Stimulated activated CD4-positive, alpha-beta T cell treated with anti-CD3 and anti-CD28 coated beads, Interleukin-2, amount 100 ng/mL, for 24 hours (primary cell): ENCODE measurements at regions not wholly inside any gene's neighbourhood (a gene's known extent, or its start where the extent isn't known, plus 50 kb on each side); places are given as distances from the start of the nearest gene placed in this dataset.
"Not testable (repeated sequence)": the region's sequence is repeated elsewhere in the genome, so short reads cannot be mapped to it uniquely, and the experiment has no call there.

Source experiments
- DNase-seq, 2 donors: peaks; one replicate each; pipeline ENCODE4 v3.0.0-alpha.2; 2020

DNA sequence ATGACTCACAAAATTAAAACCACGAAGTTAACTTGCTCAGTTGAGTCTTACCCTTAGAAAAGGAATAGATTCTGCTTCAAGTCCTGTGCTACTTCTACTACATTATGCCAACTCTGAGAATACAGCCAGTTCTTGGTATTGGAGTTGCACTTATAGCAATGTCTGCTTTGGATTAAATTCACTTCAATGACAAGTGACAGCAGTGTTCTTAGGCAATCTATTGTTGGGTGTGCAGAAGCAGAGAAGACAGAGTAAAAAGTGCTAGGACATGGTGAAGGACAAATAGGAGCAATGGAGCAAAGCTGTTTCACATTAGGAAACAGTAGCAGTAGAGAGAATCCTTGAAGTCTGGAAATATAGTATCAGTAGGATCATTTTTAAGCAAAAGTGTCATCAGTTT is 713.1 kb downstream of the SI start:
- DNase-seq = no peak

DNA sequence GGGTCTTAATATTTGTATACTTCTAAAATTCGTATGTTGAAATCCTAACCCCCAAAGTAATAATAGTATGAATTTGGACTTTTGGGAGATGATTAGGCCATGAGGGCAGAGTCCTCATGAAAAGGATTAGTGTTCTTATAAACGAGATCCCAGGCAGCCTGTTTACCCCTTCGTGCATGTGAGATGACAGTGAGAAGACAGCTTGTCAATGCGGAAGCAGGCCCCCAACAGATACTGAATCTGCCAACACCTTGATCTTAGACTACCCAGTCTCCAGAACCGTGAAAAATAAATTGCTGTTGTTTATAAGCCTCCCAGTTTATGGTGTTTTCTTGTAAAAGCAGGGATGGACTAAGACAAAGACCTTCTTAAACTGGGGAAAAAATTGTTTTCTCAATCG is 714.2 kb downstream of the SI start:
- DNase-seq = no peak

DNA sequence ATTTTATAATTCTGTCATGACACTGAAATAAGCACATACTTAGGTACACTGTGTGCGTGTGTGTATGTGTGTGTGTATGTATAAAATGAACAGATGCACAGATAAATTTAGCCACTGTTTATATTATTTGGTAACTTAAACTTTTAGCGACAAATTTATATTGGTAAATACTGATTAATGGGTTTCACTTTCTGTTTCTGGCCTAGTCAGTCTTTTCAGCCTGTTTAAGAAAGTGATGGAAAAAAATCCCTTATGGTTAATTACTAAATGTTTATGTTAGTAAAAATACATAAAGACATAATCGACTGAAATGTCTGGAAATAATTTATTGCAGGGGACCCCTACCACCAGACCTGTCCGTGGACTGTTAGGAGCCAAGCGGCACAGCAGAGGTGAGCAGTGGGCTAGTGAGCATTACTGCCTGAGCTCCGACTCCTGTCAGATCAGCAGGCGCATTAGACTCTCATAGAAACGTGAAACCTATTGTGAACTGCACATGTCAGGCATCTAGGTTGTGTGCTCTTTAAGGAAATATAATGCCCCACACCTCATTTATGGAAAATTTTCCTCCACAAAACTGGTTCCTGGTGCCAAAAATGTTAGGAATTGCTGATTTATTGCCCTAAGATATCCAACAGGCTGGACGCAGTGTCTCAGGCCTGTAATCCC is 717.4 kb downstream of the SI start:
- no peak for DNase-seq

DNA sequence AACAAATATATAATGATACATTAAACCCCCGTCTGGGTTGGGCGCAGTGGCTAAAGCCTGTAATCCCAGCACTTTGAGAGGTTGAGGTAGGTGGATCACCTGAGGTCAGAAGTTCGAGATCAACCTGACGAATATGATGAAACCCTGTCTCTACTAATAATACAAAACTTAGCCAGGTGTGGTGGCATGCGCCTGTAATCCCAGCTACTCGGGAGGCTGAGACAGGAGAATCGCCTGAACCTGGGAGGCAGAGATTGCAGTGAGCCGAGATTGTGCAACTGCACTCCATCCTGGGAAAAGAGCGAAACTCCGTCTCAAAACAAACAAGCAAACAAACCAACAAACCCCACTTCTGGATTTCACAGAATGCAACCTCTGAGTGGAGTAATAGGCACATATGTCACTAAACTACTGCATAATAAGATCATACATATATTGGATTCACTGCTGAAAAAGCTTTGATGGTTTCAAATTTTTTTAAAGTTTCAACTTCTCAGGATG is 718.2 kb downstream of the SI start:
- DNase-seq = no peak

DNA sequence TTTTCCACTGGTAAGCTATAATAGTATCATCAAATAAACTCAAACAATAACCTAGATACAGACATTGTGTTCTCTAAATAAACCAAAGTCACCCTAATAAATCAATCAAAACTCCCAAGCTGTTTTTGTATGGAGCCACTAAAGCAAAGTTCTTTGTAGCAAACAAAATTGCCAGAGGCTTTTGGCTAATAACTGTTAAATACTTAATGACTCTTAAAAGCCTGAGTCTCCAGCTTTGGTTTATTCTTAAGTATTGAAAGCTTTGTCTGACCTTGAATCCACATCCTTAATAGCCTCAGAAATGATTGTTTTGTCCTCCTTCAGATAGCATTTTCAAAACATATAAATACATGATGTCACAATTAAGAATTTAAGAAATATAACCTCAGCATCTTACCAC is 725.3 kb downstream of the SI start:
- no peak for DNase-seq

DNA sequence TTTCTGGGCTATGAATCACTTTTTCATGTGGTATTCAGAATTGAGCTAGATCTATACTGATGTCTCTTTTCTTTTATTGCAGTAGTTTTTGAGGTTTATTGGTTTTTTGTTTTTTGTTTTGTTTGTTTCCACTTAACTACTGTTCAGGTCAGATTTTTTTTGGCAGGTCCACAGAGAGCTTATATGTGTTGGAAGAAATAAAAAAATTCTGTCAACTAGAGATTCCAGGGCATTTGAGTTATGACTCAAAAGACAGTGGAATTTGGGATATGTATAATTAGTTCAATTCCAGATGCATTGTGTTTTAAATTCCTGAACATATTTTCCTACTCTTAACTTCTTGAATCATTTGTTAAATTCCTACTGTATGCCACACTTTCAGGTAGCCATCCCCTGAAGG is 727.2 kb downstream of the SI start:
- no peak for DNase-seq

DNA sequence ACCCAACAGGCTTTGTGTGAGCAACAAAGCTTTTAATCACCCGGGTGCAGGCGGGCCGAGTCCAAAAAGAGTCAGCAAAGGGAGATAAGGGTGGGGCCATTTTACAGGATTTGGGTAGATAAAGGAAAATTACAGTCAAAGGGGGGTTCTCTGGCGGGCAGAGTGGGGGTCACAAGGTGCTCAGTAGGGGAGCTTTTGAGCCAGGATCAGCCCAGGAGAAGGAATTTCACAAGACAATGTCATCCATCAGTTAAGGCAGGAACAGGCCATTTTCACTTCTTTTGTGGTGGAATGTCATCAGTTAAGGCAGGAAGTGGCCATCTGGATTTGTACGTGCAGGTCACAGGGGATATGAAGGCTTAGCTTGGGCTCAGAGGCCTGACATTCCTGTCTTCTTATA is 736.1 kb downstream of the SI start:
- DNase-seq = not testable (repeated sequence)

DNA sequence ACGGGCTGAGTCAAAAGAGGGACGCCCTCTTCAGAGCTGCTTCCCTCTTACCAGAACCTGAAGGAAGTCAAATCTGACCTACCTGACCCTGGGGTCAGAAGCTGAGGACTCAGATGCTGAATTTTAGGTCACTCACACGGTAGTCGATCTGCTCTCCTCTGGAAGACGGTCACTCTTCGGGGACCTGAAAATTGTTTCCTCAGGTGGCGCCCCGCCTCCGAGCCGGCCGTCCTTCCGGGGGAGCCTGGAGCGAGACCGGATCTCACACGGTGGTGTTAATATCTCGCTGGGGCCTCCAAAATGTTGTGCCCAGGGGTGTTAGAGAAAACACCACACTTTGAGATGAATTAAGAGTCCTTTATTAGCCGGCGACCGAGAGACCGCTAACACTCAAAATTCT is 737.2 kb downstream of the SI start:
- DNase-seq = no peak

DNA sequence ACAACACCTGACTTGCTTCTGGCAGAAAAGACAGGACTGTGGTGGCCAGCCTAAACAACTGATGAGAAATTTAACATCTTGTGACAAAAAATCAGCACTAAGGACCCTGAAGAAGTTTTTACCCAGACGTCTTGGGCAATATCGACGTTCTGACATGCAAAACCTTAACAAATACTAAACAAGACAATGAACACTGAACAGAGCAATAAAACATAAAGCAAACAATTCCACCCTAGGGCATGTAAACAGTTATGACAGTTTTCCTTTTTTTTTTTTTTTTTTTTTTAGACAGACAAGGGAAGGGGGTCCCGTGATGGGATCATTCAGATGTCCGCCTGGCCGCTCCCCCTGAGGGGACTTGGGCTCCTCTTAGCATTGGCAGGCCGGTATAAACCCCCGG is 738.0 kb downstream of the SI start:
- no peak for DNase-seq

DNA sequence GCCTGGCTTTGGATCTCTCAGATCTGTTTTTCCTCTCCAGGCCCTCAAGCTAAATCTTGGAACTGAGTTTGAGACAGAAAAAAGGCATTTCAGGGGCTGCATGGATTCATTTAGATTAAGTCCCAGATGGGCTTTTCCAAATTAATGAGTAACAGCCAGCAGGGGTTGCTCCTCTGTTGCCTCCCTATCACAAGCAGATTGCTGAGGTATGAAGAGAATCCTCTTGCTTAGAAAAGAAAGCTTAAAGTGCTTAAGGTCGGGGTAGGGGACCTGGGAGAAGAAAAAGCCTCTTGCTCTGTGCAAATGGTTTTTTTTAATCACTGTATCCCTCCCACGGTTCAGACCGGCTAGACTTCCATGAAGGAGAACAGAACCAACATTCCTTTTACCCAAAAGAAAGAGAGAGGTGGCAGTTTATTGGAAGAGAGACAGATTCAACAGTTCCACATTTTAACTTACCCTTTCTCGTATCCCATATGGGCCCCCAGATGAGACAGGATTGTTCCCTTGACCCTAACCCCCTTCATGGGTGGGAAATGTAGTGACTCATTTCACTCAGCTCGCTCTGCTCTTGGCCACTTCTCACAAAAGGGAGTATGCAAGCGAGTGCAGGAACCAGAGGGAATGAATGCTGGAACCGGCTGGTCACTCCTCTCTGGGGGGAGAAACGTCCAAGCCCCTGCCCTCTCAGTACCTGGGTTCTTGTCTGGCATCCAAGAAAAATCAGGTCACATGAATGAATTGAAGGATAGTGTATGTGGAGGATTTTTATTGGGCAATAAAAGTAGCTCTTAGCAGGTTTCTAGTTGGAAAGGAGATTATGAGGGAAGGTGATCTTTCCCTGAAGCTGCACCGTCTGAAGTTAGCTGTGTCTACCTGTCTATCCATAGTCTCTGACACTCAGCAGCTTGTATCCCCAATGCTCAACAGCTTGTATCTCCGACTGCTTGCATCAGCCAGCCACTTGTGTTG is 745.2 kb downstream of the SI start:
- no peak for DNase-seq

DNA sequence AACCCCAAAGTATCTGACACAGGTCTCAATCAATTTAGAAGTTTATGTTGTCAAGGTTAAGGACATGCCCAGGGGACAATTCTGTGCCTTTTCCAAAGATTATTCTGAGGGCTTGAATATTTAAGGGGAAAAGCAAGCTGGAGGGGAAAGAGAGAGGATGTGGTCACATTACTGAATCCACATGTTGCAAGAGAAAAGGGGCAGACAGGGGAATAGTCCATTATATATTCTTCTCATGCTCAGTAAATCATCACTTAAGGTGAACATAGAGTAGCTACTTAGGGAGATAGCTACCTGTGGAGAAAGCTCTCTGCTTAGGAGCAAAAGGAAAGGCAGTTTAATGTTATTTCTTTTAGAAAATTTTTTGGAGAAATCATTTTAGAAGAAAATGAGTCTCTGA is 751.6 kb downstream of the SI start:
- no peak for DNase-seq

DNA sequence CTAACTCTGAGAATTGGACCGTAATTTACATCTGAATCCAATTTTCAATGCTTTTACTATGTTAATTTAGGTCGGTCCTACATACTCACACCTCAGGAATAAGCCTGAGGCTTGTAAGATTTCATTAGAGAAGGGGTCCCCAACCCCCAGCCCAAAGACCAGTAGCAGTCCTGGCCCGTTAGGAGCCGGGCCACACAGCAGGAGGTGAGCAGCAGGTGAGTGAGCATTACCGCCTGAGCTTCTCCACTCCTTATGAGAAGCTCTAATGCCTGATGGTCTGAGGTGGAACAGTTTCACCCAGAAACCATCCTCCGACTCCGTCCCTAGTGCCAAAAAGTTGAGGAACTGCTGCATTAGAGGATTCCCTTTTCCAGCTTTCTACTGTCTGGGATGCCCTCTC is 757.3 kb downstream of the SI start:
- no peak for DNase-seq

DNA sequence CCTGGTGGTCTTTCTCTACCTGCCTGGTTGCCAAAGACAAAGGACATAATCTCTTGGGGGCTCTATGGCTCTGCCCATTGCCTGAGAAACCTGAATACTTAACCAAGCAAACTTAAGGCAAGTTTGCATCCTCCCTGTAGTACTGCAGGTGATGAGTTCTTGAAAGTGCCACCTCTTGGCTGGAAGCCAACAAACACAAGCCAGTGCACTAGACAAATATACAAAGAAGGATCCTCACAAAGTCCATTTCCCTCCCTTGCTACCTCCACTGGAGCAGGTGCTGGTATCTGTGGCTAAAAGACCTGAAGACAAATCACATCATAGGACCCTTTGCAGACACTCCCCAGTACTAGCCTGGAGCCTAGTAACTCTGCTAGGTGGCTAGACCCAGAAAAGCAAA is 772.3 kb downstream of the SI start:
- no peak for DNase-seq

DNA sequence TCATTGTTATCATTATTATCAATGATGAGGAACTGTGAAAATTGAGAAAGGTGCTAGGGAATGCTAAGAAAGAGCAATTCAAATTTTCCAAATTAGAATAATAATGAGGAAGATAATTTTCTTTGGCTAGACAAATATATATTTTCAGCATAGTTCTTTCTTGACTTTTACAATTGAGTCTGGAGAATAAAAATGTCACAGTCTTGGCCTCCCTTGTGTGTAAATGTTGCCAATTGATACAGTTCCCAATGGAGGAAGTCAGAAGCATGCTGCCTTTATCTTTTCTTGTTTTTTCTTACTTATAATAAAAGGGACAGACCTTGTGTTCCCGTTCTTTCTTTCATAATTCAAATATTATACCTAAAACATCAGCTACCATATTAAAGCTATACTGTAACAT is 774.4 kb downstream of the SI start:
- DNase-seq = no peak

DNA sequence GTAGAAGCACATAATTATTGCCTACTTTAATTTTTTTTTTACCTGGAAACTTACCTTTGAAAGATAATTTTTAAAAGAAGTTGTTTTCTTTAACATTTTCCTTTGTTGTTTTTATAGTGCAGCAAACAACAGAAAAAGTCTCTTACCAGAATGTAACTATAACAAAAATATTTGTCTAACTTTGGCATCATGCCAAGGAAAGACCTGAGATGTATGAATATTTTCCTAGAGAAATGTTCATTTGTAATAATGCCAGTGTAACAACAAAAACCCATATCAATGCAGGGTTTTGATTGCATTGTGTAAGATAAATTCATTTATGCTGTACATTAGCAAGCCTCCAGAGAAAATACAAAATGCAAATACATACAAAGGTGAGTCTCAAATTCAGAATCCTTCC is 775.7 kb downstream of the SI start:
- DNase-seq = no peak

DNA sequence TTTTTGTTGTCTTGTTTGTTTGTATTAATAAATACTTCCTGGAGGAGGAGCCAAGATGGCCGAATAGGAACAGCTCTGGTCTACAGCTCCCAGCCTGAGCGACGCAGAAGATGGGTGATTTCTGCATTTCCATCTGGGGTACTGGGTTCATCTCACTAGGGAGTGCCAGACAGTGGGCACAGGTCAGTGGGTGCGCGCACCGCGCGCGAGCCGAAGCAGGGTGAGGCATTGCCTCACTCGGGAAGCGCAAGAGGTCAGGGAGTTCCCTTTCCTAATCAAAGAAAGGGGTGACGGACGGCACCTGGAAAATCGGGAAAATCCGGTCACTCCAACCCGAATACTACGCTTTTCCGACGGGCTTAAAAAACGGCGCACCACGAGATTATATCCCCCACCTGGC is 786.8 kb downstream of the SI start:
- DNase-seq = not testable (repeated sequence)

DNA sequence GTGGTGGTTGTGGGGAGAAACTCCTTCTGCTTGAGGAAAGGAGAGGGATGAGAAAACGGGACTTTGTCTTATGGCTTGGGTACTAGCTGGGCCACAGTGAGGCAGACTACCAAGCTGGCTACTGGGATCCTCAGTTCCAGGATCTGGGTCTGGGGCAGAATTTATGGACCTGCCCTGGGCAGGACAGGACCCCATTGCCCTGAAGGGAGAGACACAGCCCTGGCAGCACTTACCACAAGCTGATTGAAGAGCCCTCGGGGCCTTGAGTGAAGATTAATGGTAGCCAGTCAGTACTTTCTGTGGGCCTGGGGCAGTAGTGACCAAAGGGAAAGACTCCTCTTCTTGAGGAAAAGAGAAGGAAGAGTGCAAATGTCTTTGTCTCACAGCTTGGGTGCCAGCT is 799.7 kb downstream of the SI start:
- no peak for DNase-seq

DNA sequence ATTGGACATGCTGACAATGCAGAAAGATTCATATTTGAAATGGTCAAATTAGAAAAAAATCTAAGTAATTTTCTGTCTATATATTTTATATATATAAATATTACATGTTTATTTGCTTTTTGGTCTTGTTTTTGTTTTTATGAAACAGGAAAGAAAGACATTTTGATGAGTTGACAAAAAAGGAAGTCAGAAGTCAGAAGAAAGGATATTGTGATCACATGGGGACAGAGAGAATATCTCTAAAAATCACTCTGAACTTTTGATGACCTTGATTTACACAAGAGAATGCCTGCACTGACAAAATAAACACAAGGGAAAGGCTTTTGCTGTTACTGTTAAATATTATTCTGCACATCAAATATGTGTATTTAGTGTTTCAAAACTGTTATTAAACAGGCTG is 811.2 kb downstream of the SI start:
- DNase-seq = no peak

DNA sequence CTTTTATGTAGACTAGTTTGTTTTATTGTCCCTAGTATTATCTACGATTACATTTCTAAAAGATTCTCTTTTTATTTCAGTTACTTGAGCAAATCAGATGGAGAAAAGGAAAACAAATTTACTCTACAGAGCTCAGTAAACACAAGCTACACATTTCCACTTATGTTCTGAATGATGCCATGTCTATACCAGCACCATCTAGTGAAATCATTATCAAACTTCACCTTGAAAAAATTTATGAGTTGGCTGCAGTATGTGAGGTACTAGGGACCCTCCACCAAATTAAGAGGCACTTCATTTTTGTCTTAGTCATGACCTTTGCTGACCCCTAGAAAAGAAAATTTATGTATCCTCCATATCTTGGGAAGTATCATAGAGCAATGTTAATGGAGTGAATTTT is 827.4 kb downstream of the SI start:
- no peak for DNase-seq

DNA sequence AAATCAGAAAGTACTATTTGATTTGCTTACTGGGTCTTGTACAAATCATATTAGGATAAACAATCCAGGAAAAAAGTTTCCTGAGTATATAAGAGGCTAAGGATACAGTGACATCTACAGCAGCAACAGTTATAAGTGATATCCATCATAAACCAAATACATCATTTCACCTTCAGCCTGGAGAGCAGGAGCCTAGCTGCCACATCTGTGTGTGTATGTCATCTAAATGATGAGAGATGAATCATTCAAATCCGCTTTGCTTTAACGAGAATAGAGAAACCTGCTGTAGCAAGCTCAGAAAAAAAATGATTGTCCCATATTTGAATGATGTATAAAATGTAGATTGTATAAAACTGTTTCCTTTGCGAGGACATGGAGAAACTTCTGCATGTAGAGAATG is 841.4 kb downstream of the SI start:
- no peak for DNase-seq

DNA sequence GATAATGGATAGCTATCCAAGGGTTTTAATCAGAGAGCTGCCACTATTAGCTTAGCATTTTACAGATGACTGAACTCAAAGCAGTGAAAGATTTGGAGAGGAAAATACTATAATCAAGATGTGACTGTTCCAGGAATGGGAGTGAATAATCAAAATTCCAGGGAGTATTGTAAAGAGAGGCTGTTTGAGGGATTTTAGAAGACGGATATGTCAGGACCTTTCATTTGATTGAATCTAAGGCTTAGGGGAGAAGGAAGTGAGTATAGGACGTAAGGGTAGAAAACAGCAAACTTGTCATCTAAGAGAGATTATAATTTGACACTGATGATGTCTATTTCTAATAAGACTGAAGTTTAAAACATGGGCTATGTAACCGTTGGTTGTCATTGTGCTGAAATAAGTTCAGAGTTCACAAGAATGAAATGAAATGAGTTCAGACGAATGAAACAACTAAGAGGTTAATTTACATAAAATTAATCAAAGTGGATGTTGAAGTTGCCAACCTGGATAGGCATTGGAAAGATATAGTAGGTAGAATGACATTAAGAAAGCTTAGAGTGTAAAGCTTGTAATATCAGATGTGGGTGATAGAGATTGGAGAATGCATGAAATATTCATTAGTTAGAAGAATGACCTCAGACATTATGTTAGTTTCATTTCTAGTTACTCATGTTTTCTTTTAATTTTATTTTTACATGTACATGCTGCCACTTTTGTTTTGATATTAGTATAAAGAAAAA is 842.8 kb downstream of the SI start:
- no peak for DNase-seq

DNA sequence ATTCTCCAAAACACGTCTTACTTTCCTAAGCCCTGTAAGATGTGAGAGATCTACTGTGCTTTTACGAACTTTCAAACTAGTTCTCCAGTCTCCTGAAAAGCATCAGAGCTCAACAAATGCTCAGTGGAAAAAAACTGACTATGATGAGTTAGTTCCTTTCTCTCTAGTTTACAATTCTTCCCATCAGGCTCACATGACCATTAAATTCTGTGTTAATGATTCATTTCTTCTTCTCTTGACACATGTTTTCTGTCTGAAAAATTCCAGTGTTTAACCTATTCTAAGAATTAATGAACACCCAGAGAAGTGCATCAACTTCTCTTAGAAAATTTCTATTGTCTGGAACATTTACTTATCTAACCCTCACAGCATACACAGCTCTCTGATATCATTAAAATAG is 844.3 kb downstream of the SI start:
- no peak for DNase-seq

DNA sequence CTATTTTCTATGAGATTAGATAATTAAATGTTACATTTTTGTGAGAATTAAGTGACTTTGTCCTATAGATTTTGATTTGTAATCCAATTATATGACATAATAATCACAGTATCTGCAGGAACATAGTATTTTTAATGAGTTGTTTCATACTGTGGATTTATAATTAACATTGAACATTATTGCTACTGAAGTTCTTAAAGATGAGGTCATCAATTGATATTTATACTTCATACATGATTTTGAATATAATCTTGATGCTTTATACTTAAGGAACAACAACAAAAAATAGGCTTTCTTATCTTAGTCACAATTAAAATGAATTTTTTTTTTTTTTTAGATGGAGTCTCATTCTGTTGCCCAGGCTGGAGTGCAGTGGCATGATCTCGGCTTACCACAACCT is 846.6 kb downstream of the SI start:
- no peak for DNase-seq
